ENCODE measurements at regions not wholly inside any gene's neighbourhood (a gene's known extent, or its start where the extent isn't known, plus 50 kb on each side); places are given as distances from the start of the nearest gene placed in this dataset.

GRCh38 chr2:14051401-14051800 lies 581.1 kb upstream of the LRATD1 start (continued):
- TF ChIP-seq CHD7 (IDR thresholded peaks at IDR 0.05; ENCODE audit: insufficient replicate concordance, low read length): no peak
- TF ChIP-seq EGR1 (IDR thresholded peaks at IDR 0.05; ENCODE audit: borderline replicate concordance, low read depth, low read length): no peak
- TF ChIP-seq, protein P1, sequence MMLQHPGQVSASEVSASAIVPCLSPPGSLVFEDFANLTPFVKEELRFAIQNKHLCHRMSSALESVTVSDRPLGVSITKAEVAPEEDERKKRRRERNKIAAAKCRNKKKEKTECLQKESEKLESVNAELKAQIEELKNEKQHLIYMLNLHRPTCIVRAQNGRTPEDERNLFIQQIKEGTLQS (IDR thresholded peaks at IDR 0.05; ENCODE audit: insufficient read depth, low read depth, low read length): no peak
- no peak for TF ChIP-seq CTBP2 (IDR thresholded peaks at IDR 0.05; ENCODE audit: borderline replicate concordance, insufficient read depth, insufficient read length, low read length)
- no peak for TF ChIP-seq BACH1 (IDR thresholded peaks at IDR 0.05; ENCODE audit: low read length)
- TF ChIP-seq NRF1 (IDR thresholded peaks at IDR 0.05; ENCODE audit: low read depth, low read length): no peak
- no peak for TF ChIP-seq FOSL1 (IDR thresholded peaks at IDR 0.05; ENCODE audit: insufficient read depth, low read depth, low read length)

Data from H1 (cell line).